ENCODE measurements at regions not wholly inside any gene's neighbourhood (a gene's known extent, or its start where the extent isn't known, plus 50 kb on each side); places are given as distances from the start of the nearest gene placed in this dataset.

GRCh38 chr3:23115171-23115877 is 87.8 kb upstream of the UBE2E2 start:
- H3K4me1 ChIP-seq: peaks cover 3 to 18% (median 7%) of the 10 kb centered on the region in 3 donors
- no peaks in the 10 kb centered on the region for H3K36me3 ChIP-seq
- no peak for TF ChIP-seq POLR2AphosphoS5 (IDR thresholded peaks at IDR 0.05)
- no peak for TF ChIP-seq POLR2A (IDR thresholded peaks at IDR 0.05)
- TF ChIP-seq EP300 (IDR thresholded peaks at IDR 0.05): no peak
- no peak for TF ChIP-seq CTCF (IDR thresholded peaks at IDR 0.05)
- no peak overlapping the region for H3K4me3 ChIP-seq
- no peak for ATAC-seq
- WGBS, 2 donors (ENCODE audit: low coverage in 1 of 2): 51 to 53% methylated on average over 3 of the region's 3 CpGs
- H3K27me3 ChIP-seq: no peaks in the 10 kb centered on the region
- no peak overlapping the region for H3K27ac ChIP-seq
- no peaks in the 10 kb centered on the region for H3K9me3 ChIP-seq

GRCh38 chr3:23116081-23116837 is 86.9 kb upstream of the UBE2E2 start:
- Histone ChIP-seq H3K27me3 (no peaks in the 10 kb centered on the region), H3K36me3 (no peaks in the 10 kb centered on the region), H3K9me3 (no peaks in the 10 kb centered on the region), H3K27ac (no peak overlapping the region), H3K4me1 (peaks cover 3 to 18% (median 7%) of the 10 kb centered on the region in 3 donors), H3K4me3 (no peak overlapping the region)
- TF ChIP-seq POLR2AphosphoS5 (IDR thresholded peaks at IDR 0.05) (no peak), CTCF (IDR thresholded peaks at IDR 0.05) (no peak), POLR2A (IDR thresholded peaks at IDR 0.05) (no peak), EP300 (IDR thresholded peaks at IDR 0.05) (no peak)
- ATAC-seq: no peak
- 21 to 29% methylated on average over 3 of the region's 3 CpGs for WGBS, 2 donors (ENCODE audit: low coverage in 1 of 2)

- Histone ChIP-seq H3K9me3 (no peaks in the 10 kb centered on the region), H3K27me3 (no peaks in the 10 kb centered on the region), H3K4me1 (peaks cover 3 to 18% (median 7%) of the 10 kb centered on the region in 3 donors), H3K27ac (no peak overlapping the region), H3K4me3 (no peak overlapping the region), H3K36me3 (no peaks in the 10 kb centered on the region)
- ATAC-seq: no peak
- WGBS, 2 donors (ENCODE audit: low coverage in 1 of 2): 67% methylated on average over 1 of the region's 1 CpG; no CpG with 5 or more reads in 1 of the 2 donors
- no peak for TF ChIP-seq EP300 (IDR thresholded peaks at IDR 0.05)
- TF ChIP-seq POLR2AphosphoS5 (IDR thresholded peaks at IDR 0.05): no peak
- TF ChIP-seq CTCF (IDR thresholded peaks at IDR 0.05): no peak
- no peak for TF ChIP-seq POLR2A (IDR thresholded peaks at IDR 0.05)
Measured at GRCh38 chr3:23117856-23118255, 85.3 kb upstream of the UBE2E2 start.

GRCh38 chr3:23127196-23127595 is 75.9 kb upstream of the UBE2E2 start:
- no peaks in the 10 kb centered on the region for H3K27me3 ChIP-seq
- no peak overlapping the region for H3K4me3 ChIP-seq
- ATAC-seq: no peak
- no peaks in the 10 kb centered on the region for H3K36me3 ChIP-seq
- H3K27ac ChIP-seq: no peak overlapping the region
- no peak for TF ChIP-seq POLR2AphosphoS5 (IDR thresholded peaks at IDR 0.05)
- TF ChIP-seq CTCF (IDR thresholded peaks at IDR 0.05): no peak
- no peak for TF ChIP-seq EP300 (IDR thresholded peaks at IDR 0.05)
- TF ChIP-seq POLR2A (IDR thresholded peaks at IDR 0.05): no peak
- 95 to 96% methylated on average over 3 of the region's 3 CpGs for WGBS, 2 donors (ENCODE audit: low coverage in 1 of 2)
- no peaks in the 10 kb centered on the region for H3K9me3 ChIP-seq
- peaks cover 0 to 15% (median 0%) of the 10 kb centered on the region in 3 donors for H3K4me1 ChIP-seq

Measured in gastroesophageal sphincter (tissue), 4 donors.